Hepatocyte (in vitro differentiated cells): ENCODE measurements at regions not wholly inside any gene's neighbourhood (a gene's known extent, or its start where the extent isn't known, plus 50 kb on each side); places are given as distances from the start of the nearest gene placed in this dataset.

Source experiments
- CTCF ChIP-seq: fragments of 200-600 bp; sonication (generic); IDR thresholded peaks from 2 replicates; pipeline ENCODE4 v1.5.1; 2016; ENCODE audit warnings: antibody characterized with exemption, mild to moderate bottlenecking; ENCODE audit not compliant: poor library complexity
- EZH2 ChIP-seq: fragments of 200-600 bp; sonication (generic); IDR thresholded peaks from 2 replicates; pipeline ENCODE4 v1.6.1; 2016; ENCODE audit warnings: antibody characterized with exemption, mild to moderate bottlenecking, borderline replicate concordance
- EZH2phosphoT487 ChIP-seq: fragments of 200-600 bp; sonication (generic); IDR thresholded peaks from one replicate; pipeline ENCODE4 v1.6.1; 2018; ENCODE audit warnings: antibody characterized with exemption, mild to moderate bottlenecking, low read depth, moderate library complexity; ENCODE audit not compliant: unreplicated experiment, severe bottlenecking

GRCh38 chr12:31807773-31808097, 78.9 kb upstream of the AMN1 start:
- TF ChIP-seq CTCF (no peak), EZH2 (no peak), EZH2phosphoT487 (no peak)
